ENCODE measurements at regions not wholly inside any gene's neighbourhood (a gene's known extent, or its start where the extent isn't known, plus 50 kb on each side); places are given as distances from the start of the nearest gene placed in this dataset.
A peak's percentile ranks its signal among the peaks of the same experiment; 100 is the strongest.
"Not testable (repeated sequence)": the region's sequence is repeated elsewhere in the genome, so short reads cannot be mapped to it uniquely, and the experiment has no call there.

GRCh38 chr15:31433091-31433490 lies 106.5 kb downstream of the KLF13 start:
- no peak for DNase-seq (ENCODE audit: low read depth in 3 of 3)

DNA sequence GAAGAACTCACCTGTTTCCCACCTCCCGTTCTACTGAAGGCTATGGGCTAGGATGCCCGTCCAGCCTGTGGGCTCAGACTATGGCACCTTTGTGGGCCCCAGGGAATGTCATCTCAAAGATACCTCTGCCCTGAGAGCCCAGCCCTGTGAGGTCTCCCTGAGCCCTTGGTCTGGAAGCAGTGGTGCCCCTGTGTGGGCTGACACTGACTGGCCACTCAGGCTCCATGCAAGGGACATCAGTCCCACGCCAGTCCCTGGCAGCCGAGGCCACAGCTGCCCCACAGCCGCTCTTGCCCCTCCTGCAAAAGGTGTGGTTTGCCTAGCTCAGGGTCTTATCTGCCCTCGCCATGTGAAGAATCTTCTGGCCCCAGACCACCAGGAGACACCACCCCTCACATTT lies 106.9 kb downstream of the KLF13 start:
- DNase-seq (ENCODE audit: low read depth in 3 of 3), result no peak

DNA sequence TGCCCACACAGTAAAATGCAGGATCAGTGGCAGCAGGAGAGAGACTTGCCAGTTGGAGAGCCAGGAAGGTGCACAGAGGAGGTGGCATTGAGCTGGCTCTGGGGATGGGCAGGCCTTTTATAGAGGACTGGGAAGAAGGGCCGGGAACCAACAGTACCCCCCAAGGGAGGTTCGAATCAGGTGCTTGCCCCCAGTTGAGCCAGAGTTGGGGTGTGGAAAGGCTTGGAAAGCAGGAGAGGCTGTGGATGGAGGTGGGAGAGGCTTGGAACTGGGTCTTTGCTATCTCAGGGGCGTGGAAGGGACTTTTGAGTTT lies 107.6 kb downstream of the KLF13 start:
- no peak for DNase-seq (ENCODE audit: low read depth in 3 of 3)

- peak; percentile 59 to 80 (median 76) for DNase-seq (ENCODE audit: low read depth in 3 of 3)
Observed at GRCh38 chr15:31434588-31435260, 108.1 kb downstream of the KLF13 start.

- DNase-seq (ENCODE audit: low read depth in 3 of 3), result peak; percentile 75 to 82 (median 75)
Observed at GRCh38 chr15:31435261-31435911, 108.8 kb downstream of the KLF13 start.

GRCh38 chr15:31435912-31436628 lies 109.4 kb downstream of the KLF13 start:
- peak in 2 of 3 donors; percentile 48 to 61 for DNase-seq (ENCODE audit: low read depth in 3 of 3)

- peak; percentile 39 to 66 (median 43) for DNase-seq (ENCODE audit: low read depth in 3 of 3)
Observed at GRCh38 chr15:31437686-31438085, 111.1 kb downstream of the KLF13 start.

DNA sequence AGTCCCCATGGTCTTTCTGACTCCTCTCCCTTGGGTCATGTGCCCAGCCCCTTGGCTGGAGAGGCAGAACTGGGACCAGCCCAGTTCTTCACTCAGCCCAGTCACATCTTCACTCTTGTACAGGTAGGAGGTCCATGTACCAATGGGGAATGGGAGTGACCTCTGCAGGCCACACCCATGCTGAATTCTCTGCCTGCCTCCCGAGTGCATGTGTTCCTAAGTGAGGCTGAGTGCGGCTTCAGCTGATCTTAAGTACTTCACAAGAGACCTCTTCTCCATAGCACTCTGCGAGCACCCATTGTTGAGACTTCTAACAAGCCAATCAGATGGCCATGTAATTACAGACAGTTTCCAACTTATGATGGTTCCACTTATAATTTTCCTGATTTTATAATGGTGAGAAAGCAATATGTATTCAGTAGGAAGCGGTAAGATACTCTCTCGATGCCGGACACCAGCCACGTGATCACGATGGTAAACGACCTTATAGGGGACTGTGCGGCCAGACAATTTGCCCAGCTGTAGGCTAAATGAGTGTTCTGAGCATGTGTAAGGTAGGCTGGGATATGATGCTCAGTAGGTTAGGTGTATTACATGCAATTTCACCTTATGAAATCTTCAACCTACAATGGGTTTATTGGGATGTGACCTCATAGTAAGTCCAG lies 112.1 kb downstream of the KLF13 start:
- DNase-seq (ENCODE audit: low read depth in 3 of 3), result no peak

- no peak for DNase-seq (ENCODE audit: low read depth in 3 of 3)
Observed at GRCh38 chr15:31439328-31439727, 112.7 kb downstream of the KLF13 start.

- DNase-seq (ENCODE audit: low read depth in 3 of 3), result not testable (repeated sequence)
Observed at GRCh38 chr15:31440216-31440615, 113.6 kb downstream of the KLF13 start.

- DNase-seq (ENCODE audit: low read depth in 3 of 3), result peak in 1 of 3 donors; percentile 33
Observed at GRCh38 chr15:31440754-31441311, 114.2 kb downstream of the KLF13 start.

- DNase-seq (ENCODE audit: low read depth in 3 of 3), result no peak
Observed at GRCh38 chr15:31442226-31442625, 115.6 kb downstream of the KLF13 start.

DNA sequence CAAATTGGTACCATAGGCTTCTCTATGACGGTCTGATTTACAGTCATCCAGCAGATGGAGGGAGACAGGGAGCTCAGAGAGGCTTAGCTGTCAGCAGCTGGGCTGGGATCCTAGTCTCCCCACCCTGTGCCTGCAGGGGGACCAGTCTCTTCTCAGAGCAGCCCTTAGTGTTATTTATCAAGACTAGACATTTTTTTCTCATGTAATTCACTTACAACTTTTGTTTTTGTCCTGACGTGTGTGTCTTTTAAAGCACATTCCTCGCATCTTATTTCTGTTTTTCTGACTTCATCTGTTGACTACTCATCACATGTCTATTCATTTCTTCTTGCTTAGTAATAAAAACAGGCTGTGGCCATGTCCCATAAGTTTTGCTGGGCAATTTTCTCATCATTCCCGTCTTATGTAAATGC lies 116.1 kb downstream of the KLF13 start:
- DNase-seq (ENCODE audit: low read depth in 3 of 3), result no peak

GRCh38 chr15:31444844-31445243 lies 118.2 kb downstream of the KLF13 start:
- no peak for DNase-seq (ENCODE audit: low read depth in 3 of 3)

DNA sequence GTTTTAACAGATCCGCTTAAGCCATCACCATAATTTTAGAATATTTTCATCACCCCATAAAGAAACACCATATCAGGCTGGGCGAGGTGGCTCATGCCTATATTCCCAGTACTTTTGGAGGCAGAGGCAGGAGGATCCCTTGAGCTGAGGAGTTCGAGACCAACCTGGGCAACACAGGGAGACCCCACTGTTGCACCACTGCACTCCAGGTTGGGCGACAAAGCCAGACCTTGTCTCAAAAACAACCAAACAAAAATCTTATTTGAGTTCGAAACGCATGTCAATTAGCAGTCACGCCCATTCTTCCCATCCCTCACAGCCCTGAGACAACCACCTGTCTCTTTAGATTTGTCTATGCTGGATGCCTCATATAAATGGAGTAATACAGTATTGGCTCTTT lies 119.9 kb downstream of the KLF13 start:
- DNase-seq (ENCODE audit: low read depth in 3 of 3), result no peak

GRCh38 chr15:31447931-31448634 lies 121.4 kb downstream of the KLF13 start:
- DNase-seq (ENCODE audit: low read depth in 3 of 3), result no peak

- DNase-seq (ENCODE audit: low read depth in 3 of 3), result no peak
Observed at GRCh38 chr15:31448635-31448979, 122.0 kb downstream of the KLF13 start.

DNA sequence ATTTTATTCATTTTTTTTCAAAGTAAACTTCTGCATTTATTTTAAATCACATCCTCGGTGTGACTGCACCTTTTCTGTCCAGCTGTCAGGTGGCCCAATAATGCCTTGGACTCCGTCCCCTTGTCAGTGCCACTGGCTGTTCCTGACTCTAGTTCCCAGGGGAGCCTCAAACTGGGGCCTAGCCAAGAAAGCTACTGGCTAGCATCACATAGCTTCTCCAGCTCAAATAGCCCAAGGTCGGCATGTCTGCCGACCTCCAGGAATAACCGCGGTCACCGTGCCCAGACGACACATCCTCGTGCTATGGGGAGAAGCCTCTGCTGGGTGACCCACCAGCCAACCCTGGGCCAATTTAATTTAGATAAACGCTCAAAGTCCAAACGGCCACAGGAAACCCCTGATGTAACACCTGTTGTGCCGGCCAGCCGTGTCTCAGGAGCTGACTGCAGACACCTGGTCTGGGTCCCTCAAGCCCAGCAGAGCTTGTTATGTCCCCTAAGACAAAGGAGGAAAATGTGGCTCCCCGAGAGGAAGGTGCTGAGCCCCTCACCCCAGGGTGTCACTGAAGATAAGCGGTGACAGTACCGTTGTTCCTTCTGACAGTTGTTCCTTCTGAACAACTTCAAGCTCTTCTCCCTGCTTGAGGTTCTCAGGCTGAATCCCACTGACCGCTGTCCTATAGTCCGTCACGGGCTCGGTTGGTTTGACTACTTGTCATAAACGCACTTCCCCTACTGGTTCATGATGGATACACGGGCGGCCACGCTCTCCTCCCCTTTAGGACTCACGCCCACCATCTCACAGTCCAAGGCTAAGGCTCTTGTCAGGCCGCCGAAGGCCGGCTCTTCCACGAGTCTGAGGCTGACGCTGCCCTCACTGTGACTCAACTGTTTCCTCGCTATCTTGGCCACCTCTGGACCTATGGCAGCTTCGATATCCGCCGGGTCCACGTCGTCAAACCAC lies 126.2 kb downstream of the KLF13 start:
- DNase-seq (ENCODE audit: low read depth in 3 of 3), result no peak

GRCh38 chr15:31453558-31454318 lies 127.1 kb downstream of the KLF13 start:
- no peak for DNase-seq (ENCODE audit: low read depth in 3 of 3)

DNA sequence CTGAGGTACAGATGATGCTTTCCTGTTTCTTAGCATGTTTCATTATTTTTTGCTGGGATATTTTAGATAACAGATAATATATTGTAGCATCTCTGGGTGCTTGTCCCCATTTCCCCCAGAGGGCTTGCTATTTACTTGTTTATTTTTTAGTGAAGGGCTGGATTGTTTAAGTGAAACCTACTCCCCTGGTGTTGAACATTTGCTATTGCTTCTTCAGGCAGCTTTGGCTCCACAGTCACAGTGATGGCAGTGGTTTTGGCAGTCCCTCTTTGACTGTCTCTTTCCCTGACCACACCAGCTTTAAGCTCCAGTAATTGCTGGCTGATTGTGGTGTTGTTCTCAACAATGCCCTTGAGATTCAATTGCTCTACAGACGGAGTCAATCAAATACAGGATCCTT lies 128.9 kb downstream of the KLF13 start:
- DNase-seq (ENCODE audit: low read depth in 3 of 3), result no peak
